BJ (cell line): ENCODE measurements at regions not wholly inside any gene's neighbourhood (a gene's known extent, or its start where the extent isn't known, plus 50 kb on each side); places are given as distances from the start of the nearest gene placed in this dataset.

Source experiments
- CTCF ChIA-PET: fragments of 350-600 bp; formaldehyde crosslinking; extraction: SDS; loops from one replicate; lab custom pipeline; 2021; ENCODE audit warnings: antibody characterized with exemption, inconsistent platforms; lab: Yijun Ruan, JAX
- POLR2A ChIA-PET: fragments of 300-600 bp; sonication (Branson Sonifier 250); formaldehyde crosslinking; extraction: SDS; loops from one replicate; lab custom pipeline; 2021; ENCODE audit warnings: antibody characterized with exemption; lab: Charles Lee
- DNase-seq: peaks from one replicate; pipeline ENCODE4 v3.0.0-alpha.2; 2011; ENCODE audit warnings: low read depth
- H3K27me3 ChIP-seq: 2 replicates; pipeline ENCODE4 v1.6.0; 2011; ENCODE audit warnings: low read length; ENCODE audit not compliant: control insufficient read depth, insufficient read depth
- H3K36me3 ChIP-seq: 2 replicates; pipeline ENCODE4 v1.5.1; 2011; ENCODE audit warnings: low read length; ENCODE audit not compliant: control insufficient read depth, insufficient read depth
- H3K4me3 ChIP-seq: 2 replicates; pipeline ENCODE4 v1.5.1; 2011; ENCODE audit warnings: low read depth, mild to moderate bottlenecking, control low read depth, low read length
- TF ChIP-seq, protein P1 (sequence below): IDR thresholded peaks from 2 replicates; pipeline ENCODE4 v1.5.1; 2011; ENCODE audit warnings: low read depth, mild to moderate bottlenecking, control low read depth, inconsistent platforms, low read length, moderate library complexity; ENCODE audit not compliant: insufficient read depth

DNA sequence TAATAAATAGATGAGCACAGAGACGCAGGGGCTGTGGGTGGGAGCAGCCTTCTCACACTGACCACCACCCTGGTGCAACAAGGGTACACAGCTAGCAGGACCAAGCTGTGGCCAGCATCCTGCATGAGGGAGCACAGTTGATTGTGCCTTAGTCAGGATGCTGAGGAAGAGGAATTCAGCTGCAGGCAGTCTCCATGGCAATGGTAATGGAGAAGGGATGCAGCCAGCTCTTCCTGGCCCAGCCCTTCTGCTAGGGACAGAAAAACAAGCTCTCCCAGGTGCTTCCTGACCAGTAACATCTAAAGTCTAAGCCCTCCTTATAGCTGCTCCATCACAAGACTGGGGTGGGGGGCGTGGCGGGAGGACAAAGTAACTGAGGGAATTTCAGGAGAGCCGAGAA, 363.5 kb downstream of the BUD13 start:
- no peak overlapping the region for H3K4me3 ChIP-seq
- ChIA-PET CTCF (no interaction called here), POLR2A (no interaction called here)
- no peak for DNase-seq
- TF ChIP-seq, protein P1, sequence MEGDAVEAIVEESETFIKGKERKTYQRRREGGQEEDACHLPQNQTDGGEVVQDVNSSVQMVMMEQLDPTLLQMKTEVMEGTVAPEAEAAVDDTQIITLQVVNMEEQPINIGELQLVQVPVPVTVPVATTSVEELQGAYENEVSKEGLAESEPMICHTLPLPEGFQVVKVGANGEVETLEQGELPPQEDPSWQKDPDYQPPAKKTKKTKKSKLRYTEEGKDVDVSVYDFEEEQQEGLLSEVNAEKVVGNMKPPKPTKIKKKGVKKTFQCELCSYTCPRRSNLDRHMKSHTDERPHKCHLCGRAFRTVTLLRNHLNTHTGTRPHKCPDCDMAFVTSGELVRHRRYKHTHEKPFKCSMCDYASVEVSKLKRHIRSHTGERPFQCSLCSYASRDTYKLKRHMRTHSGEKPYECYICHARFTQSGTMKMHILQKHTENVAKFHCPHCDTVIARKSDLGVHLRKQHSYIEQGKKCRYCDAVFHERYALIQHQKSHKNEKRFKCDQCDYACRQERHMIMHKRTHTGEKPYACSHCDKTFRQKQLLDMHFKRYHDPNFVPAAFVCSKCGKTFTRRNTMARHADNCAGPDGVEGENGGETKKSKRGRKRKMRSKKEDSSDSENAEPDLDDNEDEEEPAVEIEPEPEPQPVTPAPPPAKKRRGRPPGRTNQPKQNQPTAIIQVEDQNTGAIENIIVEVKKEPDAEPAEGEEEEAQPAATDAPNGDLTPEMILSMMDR, result no peak
- no peaks in the 10 kb centered on the region for H3K36me3 ChIP-seq
- no peaks in the 10 kb centered on the region for H3K27me3 ChIP-seq

DNA sequence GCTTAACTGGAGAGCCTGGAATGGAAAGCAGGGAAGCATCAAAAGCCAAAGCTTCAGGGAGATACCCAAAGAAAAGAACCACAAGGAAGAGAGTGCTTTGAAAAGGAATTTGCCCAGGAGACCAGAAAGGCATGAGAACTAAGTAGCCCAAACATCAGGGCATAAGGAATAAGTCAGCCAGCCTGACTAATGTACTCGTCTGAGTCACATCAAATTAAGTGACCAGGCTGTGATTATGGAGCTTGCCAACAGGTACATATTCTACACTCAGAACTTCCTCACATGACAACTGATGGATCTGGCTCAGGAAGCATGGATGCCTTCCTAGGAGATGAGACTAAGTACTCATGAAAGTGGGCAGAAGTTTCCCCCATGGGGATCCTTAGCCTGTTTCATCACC, 366.7 kb downstream of the BUD13 start:
- POLR2A ChIA-PET, result no interaction called here
- CTCF ChIA-PET, result no interaction called here
- no peaks in the 10 kb centered on the region for H3K27me3 ChIP-seq
- DNase-seq, result no peak
- TF ChIP-seq, protein P1, result no peak
- no peak overlapping the region for H3K4me3 ChIP-seq
- H3K36me3 ChIP-seq, result no peaks in the 10 kb centered on the region

DNA sequence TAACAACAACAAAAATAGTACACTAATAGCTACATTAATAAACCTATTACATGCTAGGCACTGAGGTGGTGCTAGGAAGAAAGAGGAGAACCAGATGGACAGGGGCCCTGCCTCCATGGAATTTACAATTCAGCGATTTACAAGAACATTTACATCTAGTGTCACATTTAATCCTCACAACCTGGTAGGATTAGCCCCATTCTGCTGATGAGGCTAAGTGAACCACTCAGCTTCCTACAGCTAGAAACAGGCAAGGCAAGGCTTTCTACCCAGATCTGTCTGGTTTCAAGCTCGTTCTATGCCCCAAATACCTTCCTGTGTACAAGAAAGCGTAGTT, 368.4 kb downstream of the BUD13 start:
- Histone ChIP-seq H3K27me3 (no peaks in the 10 kb centered on the region), H3K4me3 (no peak overlapping the region), H3K36me3 (no peaks in the 10 kb centered on the region)
- POLR2A ChIA-PET, result no interaction called here
- no peak for DNase-seq
- CTCF ChIA-PET, result no interaction called here
- TF ChIP-seq, protein P1, result no peak

DNA sequence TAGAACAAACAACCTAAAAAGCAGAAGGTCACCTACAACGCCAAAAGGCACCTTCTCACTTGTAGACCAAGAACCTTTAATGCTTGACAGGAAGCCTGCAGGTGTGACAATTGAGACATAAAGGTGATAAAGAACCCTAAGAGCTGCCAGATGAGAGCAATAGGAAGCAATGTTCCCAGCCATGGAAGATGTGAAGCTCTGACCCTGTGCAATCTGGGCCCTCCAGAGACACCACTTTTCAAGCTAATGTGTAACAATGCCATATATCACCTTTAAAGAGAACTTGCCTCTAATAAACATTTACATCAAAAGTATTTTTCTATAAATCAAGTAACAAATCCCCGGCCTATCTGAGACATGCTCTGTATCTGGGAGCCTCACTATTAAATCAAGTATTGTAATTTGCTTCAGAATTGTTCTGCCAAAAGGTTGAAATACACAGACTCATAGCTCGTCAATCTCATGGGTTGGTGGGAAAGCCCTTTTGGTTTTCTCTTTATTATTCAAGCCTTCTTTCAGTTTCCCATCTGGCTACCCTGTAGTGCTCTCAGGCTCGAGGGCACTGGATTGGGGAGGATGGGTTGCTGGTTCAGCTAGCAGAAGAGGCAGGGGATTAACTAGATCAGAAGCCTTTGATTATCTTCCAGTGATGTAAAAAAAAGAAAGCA, 368.9 kb downstream of the BUD13 start:
- Histone ChIP-seq H3K36me3 (no peaks in the 10 kb centered on the region), H3K4me3 (no peak overlapping the region), H3K27me3 (no peaks in the 10 kb centered on the region)
- ChIA-PET CTCF (no interaction called here), POLR2A (no interaction called here)
- TF ChIP-seq, protein P1, result no peak
- DNase-seq, result no peak

DNA sequence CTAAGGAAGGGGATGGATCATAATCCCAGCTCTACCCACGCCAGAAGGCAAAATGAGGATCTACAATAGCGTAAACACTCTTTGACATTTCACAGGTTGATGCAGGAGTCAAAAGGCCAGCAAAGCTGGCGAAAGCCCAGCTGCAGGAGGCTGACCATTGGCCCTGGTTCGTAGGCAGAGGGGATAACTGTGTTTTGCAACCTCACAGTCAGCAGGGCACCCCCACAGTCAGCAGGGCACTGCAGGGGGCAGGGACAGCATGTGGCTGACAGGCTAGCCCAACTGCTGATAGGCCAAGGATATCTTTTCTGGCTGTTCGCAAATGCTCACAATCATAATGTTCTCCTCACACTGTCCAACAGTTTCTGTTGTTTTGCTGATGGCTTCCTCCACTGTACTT, 372.7 kb downstream of the BUD13 start:
- no peak for DNase-seq
- Histone ChIP-seq H3K36me3 (no peaks in the 10 kb centered on the region), H3K27me3 (no peaks in the 10 kb centered on the region), H3K4me3 (no peak overlapping the region)
- CTCF ChIA-PET, result no interaction called here
- POLR2A ChIA-PET, result no interaction called here
- TF ChIP-seq, protein P1, result no peak
